Left lung (tissue), 4 donors: ENCODE measurements at regions not wholly inside any gene's neighbourhood (a gene's known extent, or its start where the extent isn't known, plus 50 kb on each side); places are given as distances from the start of the nearest gene placed in this dataset.

Source experiments
- ATAC-seq: fragments of 200-7000 bp; cut with Tn5 transposase; one replicate; pipeline ENCODE4 v1.9.1; 2020; ENCODE audit warnings: moderate library complexity
- DNase-seq, 4 donors: peaks; one replicate each; pipeline ENCODE4 v3.0.0-alpha.2; 2013 to 2020
- H3K27ac ChIP-seq, 2 donors: fragments of 200-600 bp; sonication (generic) in 1 of 2; one replicate each; pipeline versions ENCODE4 v1.5.0 to v1.8.0; 2020 to 2021
- H3K27me3 ChIP-seq, 2 donors: fragments of 200-600 bp; sonication (generic) in 1 of 2; one replicate each; pipeline versions ENCODE4 v1.5.0 to v1.8.0; 2020 to 2021
- H3K36me3 ChIP-seq, 2 donors: fragments of 200-600 bp; sonication (generic) in 1 of 2; one replicate each; pipeline versions ENCODE4 v1.5.0 to v1.8.0; 2020 to 2021
- H3K4me1 ChIP-seq, 2 donors: fragments of 200-600 bp; one replicate each; pipeline ENCODE4 v1.8.0; 2021
- H3K4me3 ChIP-seq, 2 donors: fragments of 200-600 bp; sonication (generic) in 1 of 2; one replicate each; pipeline versions ENCODE4 v1.5.0 to v1.8.0; 2020 to 2021; ENCODE audit warnings: mild to moderate bottlenecking in 1 of 2
- H3K9me3 ChIP-seq, 2 donors: fragments of 200-600 bp; sonication (generic) in 1 of 2; one replicate each; pipeline versions ENCODE4 v1.5.0 to v1.8.0; 2020 to 2021
- intact Hi-C, 2 donors: fragments of 100-400 bp; cut with DNase I; formaldehyde crosslinking; loops; one replicate each; pipeline versions ENCODE4 v1.11.2 to v1.14.2; 2022
- TF ChIP-seq, protein P1 (sequence below), 2 donors: fragments of 200-600 bp; sonication (generic) in 1 of 2; IDR thresholded peaks; one replicate each; pipeline versions ENCODE4 v1.5.0 to v1.8.0; 2021; ENCODE audit warnings: antibody characterized with exemption in 2 of 2
- donor health status: DM: no; HTN: yes; CAD: no.
- donor health status: DM: no; HTN: no; CAD: no.

DNA sequence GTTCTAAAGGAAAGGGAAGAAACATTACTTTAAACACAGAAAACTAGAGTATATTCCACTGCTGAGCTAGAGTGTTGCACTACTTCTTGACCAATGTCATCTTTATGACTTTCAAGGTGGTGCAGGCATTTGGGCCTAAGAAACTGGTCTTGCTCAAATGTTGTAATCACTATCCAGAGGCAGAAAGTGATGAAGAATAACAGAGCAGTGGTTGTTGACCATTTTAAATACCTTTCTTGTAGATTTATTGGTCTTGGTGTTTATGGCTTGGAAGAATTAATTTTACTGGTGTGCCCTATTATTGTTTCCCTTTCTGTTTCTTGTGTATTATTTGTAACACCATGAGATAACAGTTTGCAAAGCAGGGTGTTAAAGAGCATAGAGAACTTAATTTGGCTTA lies 56.9 kb upstream of the SCN7A start:
- DNase-seq (no peak), ATAC-seq (no peak)
- H3K4me3 ChIP-seq: no peak overlapping the region
- peaks cover 0 to 4% of the 10 kb centered on the region in 2 donors for H3K9me3 ChIP-seq
- no peak overlapping the region for H3K27ac ChIP-seq
- no peaks in the 10 kb centered on the region for H3K27me3 ChIP-seq
- intact Hi-C loops: no loop called here
- H3K36me3 ChIP-seq: no peaks in the 10 kb centered on the region
- no peaks in the 10 kb centered on the region for H3K4me1 ChIP-seq
- TF ChIP-seq, protein P1, sequence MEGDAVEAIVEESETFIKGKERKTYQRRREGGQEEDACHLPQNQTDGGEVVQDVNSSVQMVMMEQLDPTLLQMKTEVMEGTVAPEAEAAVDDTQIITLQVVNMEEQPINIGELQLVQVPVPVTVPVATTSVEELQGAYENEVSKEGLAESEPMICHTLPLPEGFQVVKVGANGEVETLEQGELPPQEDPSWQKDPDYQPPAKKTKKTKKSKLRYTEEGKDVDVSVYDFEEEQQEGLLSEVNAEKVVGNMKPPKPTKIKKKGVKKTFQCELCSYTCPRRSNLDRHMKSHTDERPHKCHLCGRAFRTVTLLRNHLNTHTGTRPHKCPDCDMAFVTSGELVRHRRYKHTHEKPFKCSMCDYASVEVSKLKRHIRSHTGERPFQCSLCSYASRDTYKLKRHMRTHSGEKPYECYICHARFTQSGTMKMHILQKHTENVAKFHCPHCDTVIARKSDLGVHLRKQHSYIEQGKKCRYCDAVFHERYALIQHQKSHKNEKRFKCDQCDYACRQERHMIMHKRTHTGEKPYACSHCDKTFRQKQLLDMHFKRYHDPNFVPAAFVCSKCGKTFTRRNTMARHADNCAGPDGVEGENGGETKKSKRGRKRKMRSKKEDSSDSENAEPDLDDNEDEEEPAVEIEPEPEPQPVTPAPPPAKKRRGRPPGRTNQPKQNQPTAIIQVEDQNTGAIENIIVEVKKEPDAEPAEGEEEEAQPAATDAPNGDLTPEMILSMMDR (IDR thresholded peaks at IDR 0.05): no peak

GRCh38 chr2:166545473-166545872 lies 51.4 kb upstream of the SCN7A start:
- ATAC-seq (no peak), DNase-seq (no peak)
- TF ChIP-seq, protein P1 (IDR thresholded peaks at IDR 0.05): no peak
- H3K27me3 ChIP-seq: no peaks in the 10 kb centered on the region
- H3K27ac ChIP-seq: no peak overlapping the region
- H3K9me3 ChIP-seq: no peaks in the 10 kb centered on the region
- H3K4me1 ChIP-seq: no peaks in the 10 kb centered on the region
- no peak overlapping the region for H3K4me3 ChIP-seq
- intact Hi-C loops: no loop called here
- H3K36me3 ChIP-seq: no peaks in the 10 kb centered on the region
